RKO (cell line): ENCODE measurements at regions not wholly inside any gene's neighbourhood (a gene's known extent, or its start where the extent isn't known, plus 50 kb on each side); places are given as distances from the start of the nearest gene placed in this dataset.

Experiments used
- DNase-seq: peaks from one replicate; pipeline ENCODE4 v3.0.0-alpha.2; 2016; ENCODE audit warnings: low spot score

DNA sequence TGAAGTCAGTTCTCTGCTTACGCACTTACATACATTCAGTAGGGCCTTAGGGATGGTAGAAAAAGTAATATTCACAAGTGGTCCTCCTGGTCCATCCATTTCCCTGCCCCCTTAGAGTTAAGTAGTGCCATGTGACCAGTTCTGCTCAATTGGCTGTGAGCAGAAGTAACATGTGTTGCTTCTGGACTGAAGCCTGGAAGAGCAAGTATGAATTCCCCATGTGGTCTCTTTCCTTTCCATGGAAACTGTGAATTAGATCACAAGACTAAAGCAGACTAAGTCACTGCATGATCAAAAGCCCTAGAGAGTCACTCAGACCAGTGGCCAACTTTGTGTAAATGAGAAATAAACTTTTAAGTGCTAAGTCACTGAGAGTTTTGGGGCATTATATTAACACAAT lies 341.7 kb upstream of the CADM1 start:
- no peak for DNase-seq

- DNase-seq: no peak
Measured at GRCh38 chr11:115843685-115844084, 339.5 kb upstream of the CADM1 start.

- no peak for DNase-seq
Measured at GRCh38 chr11:115843111-115843510, 338.9 kb upstream of the CADM1 start.

- no peak for DNase-seq
Measured at GRCh38 chr11:115820026-115820425, 315.8 kb upstream of the CADM1 start.

DNA sequence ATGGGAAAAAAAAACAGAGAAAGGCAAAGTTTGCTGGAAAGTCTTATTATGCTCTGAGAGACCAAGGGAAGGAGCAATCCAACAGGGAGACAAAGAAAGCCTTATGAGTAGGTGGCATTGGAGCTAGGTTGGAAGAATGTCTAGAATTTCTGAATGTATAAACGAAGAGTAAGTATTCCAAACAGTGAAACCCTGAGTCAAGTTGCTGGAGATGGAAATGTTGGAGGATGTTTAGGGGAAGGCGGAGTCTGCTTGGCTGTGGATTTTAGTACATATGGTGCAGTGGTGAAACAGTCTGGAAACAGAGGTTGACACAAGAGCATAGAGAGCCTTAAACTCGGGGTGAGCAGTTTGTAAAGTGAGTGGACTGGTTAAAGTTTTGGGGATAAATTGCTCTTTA lies 314.8 kb upstream of the CADM1 start:
- no peak for DNase-seq

GRCh38 chr11:115817844-115818468 lies 313.7 kb upstream of the CADM1 start:
- no peak for DNase-seq

DNA sequence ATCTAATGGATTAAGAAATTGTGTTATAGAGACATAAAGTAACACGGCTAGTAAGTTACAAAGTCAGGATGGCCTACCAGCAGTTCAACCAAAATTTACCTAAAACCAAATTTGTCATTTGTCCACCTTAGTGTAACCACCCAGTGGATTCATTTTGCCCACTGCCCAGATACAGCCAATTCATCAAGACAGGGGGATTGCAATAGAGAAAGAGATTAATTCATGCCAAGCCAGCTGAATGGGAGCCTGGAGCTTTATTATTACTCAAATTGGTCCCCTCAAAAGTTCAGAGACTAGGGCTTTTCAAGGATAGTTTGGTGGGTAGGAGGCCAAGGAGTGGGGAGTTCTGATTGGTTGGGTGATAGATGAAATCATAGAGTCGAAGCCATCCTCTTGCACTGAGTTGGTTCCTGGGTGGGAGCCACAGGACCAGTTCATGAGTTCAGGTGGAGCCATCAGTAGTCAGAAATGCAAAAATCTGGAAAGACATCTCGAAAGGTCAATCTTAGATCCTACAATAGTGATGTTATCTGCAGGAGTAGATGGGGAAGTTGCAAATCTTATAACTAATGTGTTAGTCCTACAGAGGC lies 304.2 kb upstream of the CADM1 start:
- no peak for DNase-seq

DNA sequence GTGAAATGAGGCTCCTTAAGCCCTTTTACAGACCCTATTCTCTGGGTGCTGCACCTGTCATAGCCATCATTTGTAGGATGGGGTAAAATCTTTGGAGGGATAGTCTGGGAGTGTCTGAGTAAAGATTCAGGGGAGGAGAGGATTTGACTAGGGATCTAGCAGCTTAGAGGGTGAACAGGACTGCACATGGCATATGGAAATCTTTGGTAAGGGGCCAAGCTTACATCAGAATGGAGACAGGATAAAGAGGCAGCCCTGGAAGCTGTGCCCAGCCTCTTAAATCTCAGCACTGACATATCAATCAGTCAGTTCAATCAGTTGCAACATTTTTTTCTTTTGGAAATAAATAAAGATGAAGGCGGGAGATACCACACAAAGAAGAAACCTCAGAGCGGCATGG lies 301.8 kb upstream of the CADM1 start:
- DNase-seq: no peak

- DNase-seq: no peak
Measured at GRCh38 chr11:115803073-115803740, 299.0 kb upstream of the CADM1 start.

GRCh38 chr11:115802641-115803040 lies 298.4 kb upstream of the CADM1 start:
- no peak for DNase-seq

- no peak for DNase-seq
Measured at GRCh38 chr11:115792903-115793302, 288.7 kb upstream of the CADM1 start.

DNA sequence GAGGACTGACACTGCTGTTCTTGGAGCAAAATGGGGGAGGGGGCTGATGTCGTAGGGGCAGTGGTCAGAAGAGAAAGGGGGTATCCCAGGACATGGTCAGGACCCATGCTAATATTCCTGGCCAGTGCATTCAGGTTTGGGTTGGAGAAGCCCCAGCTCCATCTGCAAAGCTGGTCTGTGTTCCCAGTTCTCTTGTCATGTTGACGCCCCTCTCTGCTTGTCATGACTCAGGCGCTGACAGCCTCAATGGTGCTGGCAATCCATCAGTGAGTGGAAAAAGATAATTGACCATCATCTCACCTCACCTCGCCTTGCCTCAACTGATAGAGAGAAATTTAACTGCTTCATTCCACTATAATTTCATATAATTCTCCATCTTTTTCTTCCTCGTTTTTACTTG lies 283.1 kb upstream of the CADM1 start:
- DNase-seq: no peak

- DNase-seq: no peak
Measured at GRCh38 chr11:115784796-115785521, 280.7 kb upstream of the CADM1 start.

DNA sequence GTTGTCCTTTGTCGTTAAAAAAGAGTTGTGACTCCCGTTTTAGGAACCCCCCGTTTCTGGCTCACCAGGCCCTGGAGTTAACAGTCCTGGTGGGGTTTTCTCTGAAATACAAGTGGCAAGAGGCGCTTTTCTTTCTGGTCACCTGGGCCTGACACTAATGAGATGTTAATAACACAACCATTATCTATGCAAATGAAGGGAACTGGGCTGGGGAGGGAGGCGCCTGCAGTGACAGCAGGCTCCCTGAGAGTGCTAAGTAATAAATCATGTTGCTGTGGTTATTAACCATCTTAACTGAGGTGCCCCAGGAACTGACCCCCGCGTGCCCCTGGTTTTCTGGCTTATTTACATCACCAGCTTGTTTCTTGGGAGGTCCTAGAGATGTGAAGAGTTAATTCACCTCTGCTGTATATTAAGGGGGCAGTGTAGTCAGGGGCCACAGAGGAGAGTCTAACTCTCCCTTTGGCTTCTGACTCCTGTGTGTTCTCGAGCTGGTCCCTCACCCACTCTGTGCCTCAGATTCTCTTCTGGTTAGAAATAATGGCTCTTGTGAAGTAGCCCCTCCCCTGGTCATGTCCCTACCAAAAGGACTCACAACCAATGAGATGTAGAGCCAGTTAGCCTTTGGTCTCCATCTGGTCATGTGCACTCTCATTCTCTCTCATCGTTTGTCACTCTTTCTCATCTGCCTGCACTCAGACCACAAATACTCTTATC lies 276.6 kb upstream of the CADM1 start:
- DNase-seq: no peak

GRCh38 chr11:115778928-115779650 lies 274.9 kb upstream of the CADM1 start:
- DNase-seq: no peak

- DNase-seq: no peak
Measured at GRCh38 chr11:115776916-115777315, 272.7 kb upstream of the CADM1 start.

GRCh38 chr11:115775846-115776245 lies 271.6 kb upstream of the CADM1 start:
- no peak for DNase-seq

- no peak for DNase-seq
Measured at GRCh38 chr11:115774756-115775155, 270.5 kb upstream of the CADM1 start.

DNA sequence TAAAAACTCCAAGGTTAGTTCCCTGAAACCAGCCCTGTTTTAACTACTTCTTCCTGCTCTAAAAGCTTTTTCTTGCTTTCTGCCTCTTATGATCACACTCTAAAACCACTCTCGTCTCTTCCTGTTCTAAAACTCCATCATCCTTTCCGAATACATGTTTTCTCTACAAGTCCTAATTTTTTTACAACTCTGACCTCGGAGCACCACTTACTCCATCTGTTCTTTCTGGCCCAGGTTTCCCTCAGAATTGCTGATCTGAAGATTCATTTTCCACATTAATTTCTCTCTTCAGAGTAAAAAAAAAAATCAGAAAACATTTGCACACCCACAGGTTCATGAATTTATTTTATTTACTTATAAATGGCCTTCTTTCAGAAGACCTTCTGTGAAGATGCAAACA lies 265.7 kb upstream of the CADM1 start:
- DNase-seq: no peak

- DNase-seq: no peak
Measured at GRCh38 chr11:115767883-115768282, 263.7 kb upstream of the CADM1 start.

- DNase-seq: no peak
Measured at GRCh38 chr11:115767047-115767802, 263.0 kb upstream of the CADM1 start.
